Mesothelial cell of epicardium (in vitro differentiated cells): ENCODE measurements at regions not wholly inside any gene's neighbourhood (a gene's known extent, or its start where the extent isn't known, plus 50 kb on each side); places are given as distances from the start of the nearest gene placed in this dataset.

ENCODE experiments used
- DNase-seq, 2 experiments: peaks; one replicate each; pipeline ENCODE4 v3.0.0; 2021; ENCODE audit warnings: low spot score in 2 of 2; ENCODE audit not compliant: unreplicated experiment in 2 of 2
- H3K27ac Mint-ChIP-seq: 2 replicates; pipeline ENCODE4 v1.8.0; 2021; ENCODE audit warnings: mixed read lengths
- H3K27me3 Mint-ChIP-seq: 2 replicates; pipeline ENCODE4 v1.8.0; 2021; ENCODE audit warnings: low read depth, mixed read lengths
- H3K36me3 Mint-ChIP-seq: 2 replicates; pipeline ENCODE4 v1.8.0; 2021; ENCODE audit warnings: mixed read lengths
- H3K4me1 Mint-ChIP-seq: 2 replicates; pipeline ENCODE4 v1.8.0; 2021; ENCODE audit warnings: mixed read lengths
- H3K4me3 Mint-ChIP-seq: 2 replicates; pipeline ENCODE4 v1.8.0; 2021; ENCODE audit warnings: mild to moderate bottlenecking, moderate library complexity, mixed read lengths
- H3K9me3 Mint-ChIP-seq: 2 replicates; pipeline ENCODE4 v1.8.0; 2021; ENCODE audit warnings: mixed read lengths
- CTCF ChIP-seq: fragments of 200-600 bp; sonication (generic); IDR thresholded peaks from one replicate; pipeline ENCODE4 v1.5.0; 2021; ENCODE audit warnings: antibody characterized with exemption; ENCODE audit not compliant: unreplicated experiment

GRCh38 chr2:14557916-14558315 lies 74.6 kb upstream of the LRATD1 start:
- H3K27ac Mint-ChIP-seq: no peak overlapping the region

GRCh38 chr2:14558335-14558919 lies 74.1 kb upstream of the LRATD1 start:
- DNase-seq: no peak
- H3K4me1 Mint-ChIP-seq: peaks cover 5% of the 10 kb centered on the region
- H3K27ac Mint-ChIP-seq: no peak overlapping the region
- H3K4me3 Mint-ChIP-seq: no peak overlapping the region
- H3K36me3 Mint-ChIP-seq: no peaks in the 10 kb centered on the region
- no peak for TF ChIP-seq CTCF
- no peaks in the 10 kb centered on the region for H3K9me3 Mint-ChIP-seq
- H3K27me3 Mint-ChIP-seq: no peaks in the 10 kb centered on the region

More at GRCh38 chr2:14557916-14558315, 74.6 kb upstream of the LRATD1 start:
- Mint-ChIP-seq H3K9me3 (no peaks in the 10 kb centered on the region), H3K36me3 (no peaks in the 10 kb centered on the region), H3K4me1 (peaks cover 5% of the 10 kb centered on the region), H3K27me3 (no peaks in the 10 kb centered on the region), H3K4me3 (no peak overlapping the region)
- TF ChIP-seq CTCF: no peak
- no peak for DNase-seq

- no peak overlapping the region for H3K27ac Mint-ChIP-seq
- H3K27me3 Mint-ChIP-seq: no peaks in the 10 kb centered on the region
- H3K4me3 Mint-ChIP-seq: no peak overlapping the region
- H3K9me3 Mint-ChIP-seq: no peaks in the 10 kb centered on the region
- peaks cover 4% of the 10 kb centered on the region for H3K4me1 Mint-ChIP-seq
- H3K36me3 Mint-ChIP-seq: no peaks in the 10 kb centered on the region
- TF ChIP-seq CTCF: no peak
- DNase-seq: no peak
Measured at GRCh38 chr2:14560716-14561115, 71.8 kb upstream of the LRATD1 start.

- peaks cover 5% of the 10 kb centered on the region for H3K4me1 Mint-ChIP-seq
- no peak overlapping the region for H3K4me3 Mint-ChIP-seq
- no peaks in the 10 kb centered on the region for H3K9me3 Mint-ChIP-seq
- DNase-seq: no peak
- H3K27me3 Mint-ChIP-seq: no peaks in the 10 kb centered on the region
- no peaks in the 10 kb centered on the region for H3K36me3 Mint-ChIP-seq
- no peak for TF ChIP-seq CTCF
- H3K27ac Mint-ChIP-seq: no peak overlapping the region
Measured at GRCh38 chr2:14563324-14563723, 69.2 kb upstream of the LRATD1 start.

GRCh38 chr2:14565666-14566065 lies 66.9 kb upstream of the LRATD1 start:
- no peak for DNase-seq
- H3K9me3 Mint-ChIP-seq: no peaks in the 10 kb centered on the region
- H3K4me1 Mint-ChIP-seq: peaks cover 5% of the 10 kb centered on the region
- H3K4me3 Mint-ChIP-seq: no peak overlapping the region
- H3K27ac Mint-ChIP-seq: no peak overlapping the region
- no peaks in the 10 kb centered on the region for H3K27me3 Mint-ChIP-seq
- no peak for TF ChIP-seq CTCF
- no peaks in the 10 kb centered on the region for H3K36me3 Mint-ChIP-seq

GRCh38 chr2:14567561-14567960 lies 65.0 kb upstream of the LRATD1 start:
- H3K27ac Mint-ChIP-seq: no peak overlapping the region
- no peaks in the 10 kb centered on the region for H3K27me3 Mint-ChIP-seq
- no peak for DNase-seq
- H3K4me3 Mint-ChIP-seq: no peak overlapping the region
- peaks cover 5% of the 10 kb centered on the region for H3K4me1 Mint-ChIP-seq
- H3K9me3 Mint-ChIP-seq: no peaks in the 10 kb centered on the region
- no peak for TF ChIP-seq CTCF
- H3K36me3 Mint-ChIP-seq: no peaks in the 10 kb centered on the region
